Esophagus muscularis mucosa (tissue), 4 donors: ENCODE measurements at regions not wholly inside any gene's neighbourhood (a gene's known extent, or its start where the extent isn't known, plus 50 kb on each side); places are given as distances from the start of the nearest gene placed in this dataset.

Experiments
- DNase-seq: peaks from one replicate; pipeline ENCODE4 v3.0.0-alpha.2; 2017; ENCODE audit errors: extremely low spot score
- H3K27ac ChIP-seq, 4 donors: fragments of 200-600 bp; sonication (generic); replicated peaks in 1 of 4; 1 replicate in 3 of 4; 2 replicates in 1 of 4; pipeline ENCODE4 v1.5.1; 2016 to 2019; ENCODE audit warnings: mild to moderate bottlenecking in 1 of 4
- H3K27me3 ChIP-seq, 4 donors: fragments of 200-600 bp; sonication (generic); one replicate each; pipeline versions ENCODE4 v1.5.1 to v1.6.0; 2016 to 2019
- H3K36me3 ChIP-seq, 4 donors: fragments of 200-600 bp; sonication (generic); one replicate each; pipeline ENCODE4 v1.5.1; 2016 to 2019
- H3K4me1 ChIP-seq, 4 donors: fragments of 200-600 bp; sonication (generic); one replicate each; pipeline ENCODE4 v1.5.1; 2016 to 2019
- H3K4me3 ChIP-seq, 4 donors: fragments of 200-600 bp; sonication (generic); 1 replicate in 2 of 4; 2 replicates in 2 of 4; pipeline ENCODE4 v1.5.1; 2016 to 2019; ENCODE audit warnings: mild to moderate bottlenecking in 4 of 4, moderate library complexity in 1 of 4
- H3K9me3 ChIP-seq, 4 donors: fragments of 200-600 bp; sonication (generic); 1 replicate in 3 of 4; 2 replicates in 1 of 4; pipeline ENCODE4 v1.5.1; 2016 to 2019
- EP300 ChIP-seq: sonication (generic); formaldehyde crosslinking; IDR thresholded peaks from one replicate; pipeline ENCODE4 v1.6.1; 2017; ENCODE audit warnings: antibody characterized with exemption
- POLR2A ChIP-seq: fragments of 450-650 bp; IDR thresholded peaks from one replicate; pipeline ENCODE4 v1.6.1; 2017; ENCODE audit warnings: antibody characterized with exemption, moderate library complexity, mild to moderate bottlenecking, low read depth
- POLR2AphosphoS5 ChIP-seq, 2 donors: sonication (generic); formaldehyde crosslinking; IDR thresholded peaks; one replicate each; pipeline ENCODE4 v1.6.1; 2017; ENCODE audit warnings: antibody characterized with exemption in 2 of 2
- WGBS: methylation state at CpG from one replicate; pipeline ENCODE4 v1.1.5; 2018; 5-methylcytosine and 5-hydroxymethylcytosine counted together
- intact Hi-C: fragments of 100-400 bp; cut with DNase I; formaldehyde crosslinking; loops from one replicate; pipeline ENCODE4 v1.15.1; 2023
- TF ChIP-seq, protein P1 (sequence below), 3 experiments: fragments of 200-600 bp in 2 of 3; fragments of 450-650 bp in 1 of 3; sonication (generic) in 2 of 3; IDR thresholded peaks; one replicate each; pipeline ENCODE4 v1.5.1; 2017 to 2019; ENCODE audit warnings: antibody characterized with exemption in 3 of 3, mild to moderate bottlenecking in 2 of 3, moderate library complexity in 1 of 3

- 57% methylated on average over 4 of the region's 4 CpGs for WGBS
- Histone ChIP-seq H3K4me1 (peaks cover 0 to 4% (median 0%) of the 10 kb centered on the region in 4 donors), H3K36me3 (no peaks in the 10 kb centered on the region), H3K9me3 (no peaks in the 10 kb centered on the region), H3K27ac (no peak overlapping the region), H3K27me3 (no peaks in the 10 kb centered on the region), H3K4me3 (no peak overlapping the region)
- no peak for DNase-seq
- intact Hi-C loops = no loop called here
- TF ChIP-seq POLR2AphosphoS5 (IDR thresholded peaks at IDR 0.05) = no peak
- TF ChIP-seq, protein P1, sequence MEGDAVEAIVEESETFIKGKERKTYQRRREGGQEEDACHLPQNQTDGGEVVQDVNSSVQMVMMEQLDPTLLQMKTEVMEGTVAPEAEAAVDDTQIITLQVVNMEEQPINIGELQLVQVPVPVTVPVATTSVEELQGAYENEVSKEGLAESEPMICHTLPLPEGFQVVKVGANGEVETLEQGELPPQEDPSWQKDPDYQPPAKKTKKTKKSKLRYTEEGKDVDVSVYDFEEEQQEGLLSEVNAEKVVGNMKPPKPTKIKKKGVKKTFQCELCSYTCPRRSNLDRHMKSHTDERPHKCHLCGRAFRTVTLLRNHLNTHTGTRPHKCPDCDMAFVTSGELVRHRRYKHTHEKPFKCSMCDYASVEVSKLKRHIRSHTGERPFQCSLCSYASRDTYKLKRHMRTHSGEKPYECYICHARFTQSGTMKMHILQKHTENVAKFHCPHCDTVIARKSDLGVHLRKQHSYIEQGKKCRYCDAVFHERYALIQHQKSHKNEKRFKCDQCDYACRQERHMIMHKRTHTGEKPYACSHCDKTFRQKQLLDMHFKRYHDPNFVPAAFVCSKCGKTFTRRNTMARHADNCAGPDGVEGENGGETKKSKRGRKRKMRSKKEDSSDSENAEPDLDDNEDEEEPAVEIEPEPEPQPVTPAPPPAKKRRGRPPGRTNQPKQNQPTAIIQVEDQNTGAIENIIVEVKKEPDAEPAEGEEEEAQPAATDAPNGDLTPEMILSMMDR (IDR thresholded peaks at IDR 0.05) = no peak
- no peak for TF ChIP-seq EP300
- TF ChIP-seq POLR2A = no peak
These were observed 61.9 kb upstream of the RASGRP1 start for GRCh38 chr15:38626443-38627050.

- intact Hi-C loops = no loop called here
- DNase-seq = no peak
- H3K27me3 ChIP-seq = no peaks in the 10 kb centered on the region
- no peak overlapping the region for H3K4me3 ChIP-seq
- TF ChIP-seq POLR2AphosphoS5 (IDR thresholded peaks at IDR 0.05) (no peak), EP300 (no peak), POLR2A (no peak)
- TF ChIP-seq, protein P1 (IDR thresholded peaks at IDR 0.05) = no peak
- H3K36me3 ChIP-seq = no peaks in the 10 kb centered on the region
- WGBS = 81% methylated on average over 12 of the region's 12 CpGs
- H3K4me1 ChIP-seq = peaks cover 0 to 4% (median 0%) of the 10 kb centered on the region in 4 donors
- H3K9me3 ChIP-seq = no peaks in the 10 kb centered on the region
- H3K27ac ChIP-seq = no peak overlapping the region
These were observed 63.2 kb upstream of the RASGRP1 start for GRCh38 chr15:38627689-38628277.

DNA sequence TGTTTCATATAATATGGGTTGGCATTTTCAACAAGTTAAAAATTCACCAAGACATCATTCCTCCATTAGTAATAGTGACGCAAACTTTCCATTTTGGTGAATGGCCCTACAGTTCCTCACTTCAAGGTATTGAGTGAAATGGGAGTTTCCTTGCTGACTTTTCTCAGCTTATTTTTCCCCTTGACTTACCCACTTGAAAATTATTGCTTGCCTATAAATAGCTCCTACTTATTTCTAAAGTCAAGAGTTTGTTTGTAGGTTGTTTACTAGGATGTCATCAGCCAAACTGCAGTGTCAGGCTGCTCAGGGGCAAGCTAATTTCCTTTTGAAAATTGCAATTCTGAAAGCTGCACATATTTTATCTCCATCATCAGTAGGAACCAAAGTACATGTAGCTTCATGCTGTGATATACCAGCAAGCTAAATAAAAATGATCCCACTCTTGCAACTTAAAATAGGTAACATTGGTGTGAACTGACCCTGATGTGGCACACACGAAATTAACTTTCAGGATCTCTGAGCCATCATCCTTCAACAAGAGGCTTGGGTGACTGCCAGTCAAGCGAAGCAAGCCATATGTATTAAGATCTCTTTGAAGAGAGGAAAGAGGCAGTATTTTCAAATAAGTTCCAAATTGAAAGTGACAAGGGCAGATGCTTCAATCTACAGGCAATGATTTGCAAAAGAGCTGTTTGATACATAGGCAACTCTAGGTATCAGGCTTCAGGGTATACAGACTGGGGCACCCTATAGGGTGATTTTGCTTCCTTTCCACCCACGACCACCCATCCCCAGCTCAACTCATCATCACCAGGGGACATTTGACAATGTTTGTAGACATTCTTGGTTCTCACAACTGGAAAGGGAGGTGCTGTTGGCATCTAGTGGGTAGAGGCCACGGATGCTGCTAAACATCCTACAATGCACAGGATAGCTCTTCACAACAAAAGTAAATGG lies 66.8 kb upstream of the RASGRP1 start:
- Histone ChIP-seq H3K27ac (no peak overlapping the region), H3K36me3 (no peaks in the 10 kb centered on the region), H3K27me3 (no peaks in the 10 kb centered on the region), H3K9me3 (no peaks in the 10 kb centered on the region), H3K4me3 (no peak overlapping the region), H3K4me1 (peaks cover 0 to under 1% (median 0%) of the 10 kb centered on the region in 4 donors)
- DNase-seq = no peak
- intact Hi-C loops = no loop called here
- TF ChIP-seq POLR2A = no peak
- no peak for TF ChIP-seq EP300
- TF ChIP-seq, protein P1 (IDR thresholded peaks at IDR 0.05) = no peak
- no peak for TF ChIP-seq POLR2AphosphoS5 (IDR thresholded peaks at IDR 0.05)
- WGBS = 87% methylated on average over 5 of the region's 5 CpGs

DNA sequence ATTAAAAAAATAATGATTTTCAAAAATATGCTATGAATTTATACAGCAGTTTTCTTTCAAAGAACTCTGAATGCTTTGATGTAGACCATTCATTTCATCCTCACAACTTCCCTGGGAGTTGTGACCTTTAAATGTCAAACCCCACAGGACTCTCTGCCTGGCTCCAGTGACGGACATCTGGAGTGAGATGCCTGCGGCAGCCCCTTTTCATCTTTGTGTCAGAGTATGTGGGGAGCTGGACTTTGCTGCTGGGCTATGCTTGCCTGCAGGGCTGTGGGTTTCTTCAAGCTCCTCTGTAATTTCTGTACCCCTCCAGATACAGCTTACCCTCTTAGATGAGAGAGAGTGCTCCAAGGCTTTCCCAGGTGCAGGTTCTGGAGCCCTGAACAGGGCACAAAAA lies 70.6 kb upstream of the RASGRP1 start:
- Histone ChIP-seq H3K36me3 (no peaks in the 10 kb centered on the region), H3K4me3 (no peak overlapping the region), H3K9me3 (no peaks in the 10 kb centered on the region), H3K27me3 (no peaks in the 10 kb centered on the region), H3K27ac (no peak overlapping the region), H3K4me1 (no peaks in the 10 kb centered on the region)
- intact Hi-C loops = no loop called here
- WGBS = 29% methylated on average over 2 of the region's 2 CpGs
- TF ChIP-seq POLR2A = no peak
- TF ChIP-seq, protein P1 (IDR thresholded peaks at IDR 0.05) = no peak
- no peak for TF ChIP-seq EP300
- TF ChIP-seq POLR2AphosphoS5 (IDR thresholded peaks at IDR 0.05) = no peak
- DNase-seq = no peak
